ENCODE measurements at regions not wholly inside any gene's neighbourhood (a gene's known extent, or its start where the extent isn't known, plus 50 kb on each side); places are given as distances from the start of the nearest gene placed in this dataset.

GRCh38 chr2:15769676-15770547 is 170.4 kb upstream of the MYCN start:
- H3K9me3 Mint-ChIP-seq (ENCODE audit: low read depth) = no peaks in the 10 kb centered on the region
- H3K4me1 Mint-ChIP-seq (ENCODE audit: low read depth) = no peaks in the 10 kb centered on the region
- H3K27ac Mint-ChIP-seq (ENCODE audit: unreplicated experiment) = no peak overlapping the region
- DNase-seq (ENCODE audit: low spot score) = no peak
- peaks cover 11% of the 10 kb centered on the region for H3K27me3 Mint-ChIP-seq (ENCODE audit: low read depth)
- H3K36me3 Mint-ChIP-seq (ENCODE audit: low read depth) = no peaks in the 10 kb centered on the region
- TF ChIP-seq CTCF (IDR thresholded peaks at IDR 0.05) = no peak
- H3K4me3 Mint-ChIP-seq (ENCODE audit: unreplicated experiment) = no peak overlapping the region

- no peak for DNase-seq (ENCODE audit: low spot score)
- no peak overlapping the region for H3K4me3 Mint-ChIP-seq (ENCODE audit: unreplicated experiment)
- H3K27me3 Mint-ChIP-seq (ENCODE audit: low read depth) = peaks cover 9% of the 10 kb centered on the region
- H3K4me1 Mint-ChIP-seq (ENCODE audit: low read depth) = no peaks in the 10 kb centered on the region
- no peak overlapping the region for H3K27ac Mint-ChIP-seq (ENCODE audit: unreplicated experiment)
- no peak for TF ChIP-seq CTCF (IDR thresholded peaks at IDR 0.05)
- H3K9me3 Mint-ChIP-seq (ENCODE audit: low read depth) = peaks cover 3% of the 10 kb centered on the region
- H3K36me3 Mint-ChIP-seq (ENCODE audit: low read depth) = no peaks in the 10 kb centered on the region
These were observed 169.7 kb upstream of the MYCN start for GRCh38 chr2:15770606-15771005.

GRCh38 chr2:15771124-15771523 is 169.2 kb upstream of the MYCN start:
- Mint-ChIP-seq H3K27ac (ENCODE audit: unreplicated experiment) (no peak overlapping the region), H3K36me3 (ENCODE audit: low read depth) (no peaks in the 10 kb centered on the region), H3K9me3 (ENCODE audit: low read depth) (peaks cover 3% of the 10 kb centered on the region), H3K4me1 (ENCODE audit: low read depth) (no peaks in the 10 kb centered on the region), H3K4me3 (ENCODE audit: unreplicated experiment) (no peak overlapping the region), H3K27me3 (ENCODE audit: low read depth) (peaks cover 9% of the 10 kb centered on the region)
- no peak for DNase-seq (ENCODE audit: low spot score)
- no peak for TF ChIP-seq CTCF (IDR thresholded peaks at IDR 0.05)

- TF ChIP-seq CTCF (IDR thresholded peaks at IDR 0.05) = no peak
- H3K4me1 Mint-ChIP-seq (ENCODE audit: low read depth) = no peaks in the 10 kb centered on the region
- no peaks in the 10 kb centered on the region for H3K36me3 Mint-ChIP-seq (ENCODE audit: low read depth)
- DNase-seq (ENCODE audit: low spot score) = no peak
- H3K9me3 Mint-ChIP-seq (ENCODE audit: low read depth) = peaks cover 3% of the 10 kb centered on the region
- no peak overlapping the region for H3K4me3 Mint-ChIP-seq (ENCODE audit: unreplicated experiment)
- no peak overlapping the region for H3K27ac Mint-ChIP-seq (ENCODE audit: unreplicated experiment)
- H3K27me3 Mint-ChIP-seq (ENCODE audit: low read depth) = peaks cover 4% of the 10 kb centered on the region
These were observed 168.2 kb upstream of the MYCN start for GRCh38 chr2:15772086-15772595.

- H3K27ac Mint-ChIP-seq (ENCODE audit: unreplicated experiment) = no peak overlapping the region
- H3K36me3 Mint-ChIP-seq (ENCODE audit: low read depth) = no peaks in the 10 kb centered on the region
- H3K4me3 Mint-ChIP-seq (ENCODE audit: unreplicated experiment) = no peak overlapping the region
These were observed 167.7 kb upstream of the MYCN start for GRCh38 chr2:15772681-15773080.

More at GRCh38 chr2:15772681-15773080, 167.7 kb upstream of the MYCN start:
- DNase-seq (ENCODE audit: low spot score) = no peak
- H3K4me1 Mint-ChIP-seq (ENCODE audit: low read depth) = no peaks in the 10 kb centered on the region
- H3K27me3 Mint-ChIP-seq (ENCODE audit: low read depth) = peaks cover 4% of the 10 kb centered on the region
- peaks cover 3% of the 10 kb centered on the region for H3K9me3 Mint-ChIP-seq (ENCODE audit: low read depth)
- TF ChIP-seq CTCF (IDR thresholded peaks at IDR 0.05) = no peak

All from chondrocyte (in vitro differentiated cells).